HEK293T (cell line): ENCODE measurements at regions not wholly inside any gene's neighbourhood (a gene's known extent, or its start where the extent isn't known, plus 50 kb on each side); places are given as distances from the start of the nearest gene placed in this dataset.

Source experiments
- CTCF ChIA-PET: fragments of 350-600 bp; formaldehyde crosslinking; extraction: SDS; loops from one replicate; lab custom pipeline; 2021; ENCODE audit warnings: antibody characterized with exemption, inconsistent platforms; lab: Yijun Ruan, JAX
- POLR2A ChIA-PET: fragments of 350-600 bp; formaldehyde crosslinking; extraction: SDS; loops from one replicate; lab custom pipeline; 2020; ENCODE audit warnings: antibody characterized with exemption, inconsistent platforms; lab: Yijun Ruan, JAX
- DNase-seq: peaks from one replicate; pipeline ENCODE4 v3.0.0; 2012; ENCODE audit warnings: mixed read lengths; ENCODE audit errors: extremely low spot score
- ARNT ChIP-seq: fragments of 450-650 bp; IDR thresholded peaks from 2 replicates; pipeline ENCODE4 v1.6.1; 2017; ENCODE audit warnings: mild to moderate bottlenecking
- BHLHE40 ChIP-seq: fragments of 450-650 bp; IDR thresholded peaks from 2 replicates; pipeline ENCODE4 v1.6.1; 2016; ENCODE audit warnings: mild to moderate bottlenecking, moderate library complexity, borderline replicate concordance
- CTBP1 ChIP-seq: fragments of 450-650 bp; IDR thresholded peaks from 2 replicates; pipeline ENCODE4 v1.6.1; 2016; ENCODE audit warnings: borderline replicate concordance
- ELF4 ChIP-seq: fragments of 450-650 bp; IDR thresholded peaks from 2 replicates; pipeline ENCODE4 v1.6.1; 2017; ENCODE audit warnings: antibody characterized with exemption
- FOXA1 ChIP-seq: fragments of 450-650 bp; IDR thresholded peaks from 2 replicates; pipeline ENCODE4 v1.6.1; 2016; ENCODE audit warnings: mild to moderate bottlenecking
- FOXK2 ChIP-seq: fragments of 450-650 bp; IDR thresholded peaks from 2 replicates; pipeline ENCODE4 v1.6.1; 2016; ENCODE audit warnings: mild to moderate bottlenecking
- FOXM1 ChIP-seq: fragments of 450-650 bp; IDR thresholded peaks from 2 replicates; pipeline ENCODE4 v1.6.1; 2017; ENCODE audit warnings: mild to moderate bottlenecking, borderline replicate concordance
- HDGF ChIP-seq: fragments of 450-650 bp; IDR thresholded peaks from 2 replicates; pipeline ENCODE4 v1.6.1; 2017; ENCODE audit warnings: antibody characterized with exemption, borderline replicate concordance
- L3MBTL2 ChIP-seq: fragments of 450-650 bp; conservative IDR thresholded peaks from 2 replicates; pipeline ENCODE4 v1.6.1; 2016; ENCODE audit warnings: mild to moderate bottlenecking
- LEF1 ChIP-seq: fragments of 450-650 bp; IDR thresholded peaks from 2 replicates; pipeline ENCODE4 v1.6.1; 2017; ENCODE audit warnings: mild to moderate bottlenecking, borderline replicate concordance
- NFRKB ChIP-seq: fragments of 450-650 bp; IDR thresholded peaks from 2 replicates; pipeline ENCODE4 v1.6.1; 2016; ENCODE audit warnings: mild to moderate bottlenecking, moderate library complexity
- SP1 ChIP-seq: fragments of 450-650 bp; IDR thresholded peaks from 2 replicates; pipeline ENCODE4 v1.6.1; 2017
- SUZ12 ChIP-seq: fragments of 450-650 bp; IDR thresholded peaks from 2 replicates; pipeline ENCODE4 v1.6.1; 2016; ENCODE audit warnings: mild to moderate bottlenecking
- TARDBP ChIP-seq: fragments of 450-650 bp; IDR thresholded peaks from 2 replicates; pipeline ENCODE4 v1.6.1; 2016
- ZNF384 ChIP-seq: fragments of 450-650 bp; IDR thresholded peaks from 2 replicates; pipeline ENCODE4 v1.6.1; 2016
- TF ChIP-seq, protein P1 (sequence below): fragments of 450-650 bp; IDR thresholded peaks from 2 replicates; pipeline ENCODE4 v1.6.1; 2016

DNA sequence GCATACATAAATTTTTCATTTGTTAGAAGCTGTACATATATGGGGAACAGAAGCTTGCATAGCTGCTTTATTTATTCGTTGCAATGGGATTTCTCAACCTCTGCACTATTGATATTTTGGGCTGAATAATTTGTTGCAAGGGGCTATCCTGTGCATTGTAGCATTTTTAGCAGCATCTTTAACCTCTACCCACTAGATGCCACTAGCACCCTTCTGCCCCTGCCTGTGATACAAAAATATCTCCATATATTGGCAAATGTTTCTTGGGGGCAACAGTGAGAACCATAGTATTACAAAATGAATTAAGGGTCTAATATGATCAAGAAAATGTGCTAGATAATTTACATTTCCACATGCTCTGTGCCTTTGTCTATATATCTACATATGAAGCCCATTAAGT lies 1401.0 kb downstream of the CDH11 start:
- no peak for DNase-seq
- ChIA-PET POLR2A (no interaction called here), CTCF (no interaction called here)
- no peak for TF ChIP-seq TARDBP
- no peak for TF ChIP-seq HDGF
- TF ChIP-seq SUZ12 = no peak
- TF ChIP-seq FOXK2 = no peak
- TF ChIP-seq, protein P1, sequence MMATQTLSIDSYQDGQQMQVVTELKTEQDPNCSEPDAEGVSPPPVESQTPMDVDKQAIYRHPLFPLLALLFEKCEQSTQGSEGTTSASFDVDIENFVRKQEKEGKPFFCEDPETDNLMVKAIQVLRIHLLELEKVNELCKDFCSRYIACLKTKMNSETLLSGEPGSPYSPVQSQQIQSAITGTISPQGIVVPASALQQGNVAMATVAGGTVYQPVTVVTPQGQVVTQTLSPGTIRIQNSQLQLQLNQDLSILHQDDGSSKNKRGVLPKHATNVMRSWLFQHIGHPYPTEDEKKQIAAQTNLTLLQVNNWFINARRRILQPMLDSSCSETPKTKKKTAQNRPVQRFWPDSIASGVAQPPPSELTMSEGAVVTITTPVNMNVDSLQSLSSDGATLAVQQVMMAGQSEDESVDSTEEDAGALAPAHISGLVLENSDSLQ = no peak
- TF ChIP-seq LEF1 = no peak
- TF ChIP-seq FOXA1 = no peak
- no peak for TF ChIP-seq L3MBTL2
- TF ChIP-seq ELF4 = no peak
- TF ChIP-seq BHLHE40 = no peak

GRCh38 chr16:63719926-63720325 lies 1401.9 kb downstream of the CDH11 start:
- DNase-seq = no peak
- POLR2A ChIA-PET = no interaction called here
- no peak for TF ChIP-seq FOXK2
- TF ChIP-seq ELF4 = no peak
- TF ChIP-seq SP1 = no peak
- TF ChIP-seq FOXM1 = no peak
- TF ChIP-seq FOXA1 = no peak
- CTCF ChIA-PET = no interaction called here

- POLR2A ChIA-PET = no interaction called here
- DNase-seq = no peak
- no peak for TF ChIP-seq BHLHE40
- TF ChIP-seq HDGF = no peak
- no peak for TF ChIP-seq TARDBP
- no peak for TF ChIP-seq FOXA1
- TF ChIP-seq NFRKB = no peak
- no peak for TF ChIP-seq CTBP1
- TF ChIP-seq FOXM1 = no peak
- no peak for TF ChIP-seq SP1
- TF ChIP-seq L3MBTL2 = no peak
- TF ChIP-seq ZNF384 = no peak
- TF ChIP-seq LEF1 = no peak
- CTCF ChIA-PET = no interaction called here
Observed at GRCh38 chr16:63717806-63718205, 1404.1 kb downstream of the CDH11 start.

DNA sequence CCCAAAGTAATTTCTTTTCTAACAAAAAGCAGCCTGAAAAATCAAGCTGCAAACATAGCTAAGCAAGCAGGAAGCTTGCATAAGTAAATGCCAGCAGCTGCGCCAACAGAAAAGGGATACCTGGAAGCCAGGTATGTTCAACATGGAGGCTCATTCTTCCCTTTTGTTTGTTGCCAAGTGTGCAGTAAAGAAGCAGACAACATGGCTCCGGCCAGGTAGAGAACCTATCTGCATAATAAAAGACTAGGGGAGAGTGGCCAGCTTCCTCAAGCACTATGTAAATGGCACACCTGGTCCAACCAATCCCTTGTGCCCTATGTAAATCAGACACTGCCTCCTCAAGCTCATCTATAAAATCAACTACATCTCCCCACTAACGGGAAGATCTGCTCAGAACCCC lies 1407.0 kb downstream of the CDH11 start:
- ChIA-PET POLR2A (no interaction called here), CTCF (no interaction called here)
- no peak for DNase-seq
- TF ChIP-seq FOXK2 (no peak), L3MBTL2 (no peak), HDGF (no peak), BHLHE40 (no peak), LEF1 (no peak), SP1 (no peak), TARDBP (no peak), FOXA1 (no peak), ARNT (no peak), NFRKB (no peak), CTBP1 (no peak), FOXM1 (no peak), SUZ12 (no peak), ELF4 (no peak)
- TF ChIP-seq, protein P1 = no peak

DNA sequence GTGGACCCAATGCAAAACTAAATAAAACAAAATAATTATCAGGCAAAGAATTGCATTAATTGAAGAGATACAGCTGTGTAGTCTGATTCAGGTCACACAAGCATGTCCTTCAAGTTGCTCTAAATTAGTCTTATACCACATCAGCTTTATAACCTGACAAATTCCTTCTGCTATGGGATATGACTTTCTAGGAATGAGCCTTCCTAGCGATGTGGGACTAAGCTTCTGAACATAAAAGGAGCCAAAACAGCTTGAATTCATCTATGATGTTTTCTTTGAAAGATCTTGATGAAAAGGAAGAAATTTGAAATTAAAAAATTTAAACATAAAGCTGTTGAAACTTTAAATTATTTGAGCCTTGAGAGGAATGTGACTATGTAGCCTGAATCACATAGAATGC lies 1409.1 kb downstream of the CDH11 start:
- CTCF ChIA-PET = no interaction called here
- TF ChIP-seq ELF4 = no peak
- TF ChIP-seq TARDBP = no peak
- TF ChIP-seq ZNF384 = no peak
- no peak for TF ChIP-seq FOXA1
- TF ChIP-seq BHLHE40 = no peak
- no peak for TF ChIP-seq NFRKB
- no peak for TF ChIP-seq HDGF
- no peak for TF ChIP-seq FOXK2
- no peak for TF ChIP-seq SP1
- no peak for TF ChIP-seq L3MBTL2
- TF ChIP-seq, protein P1 = no peak
- no peak for TF ChIP-seq FOXM1
- TF ChIP-seq CTBP1 = no peak
- no peak for TF ChIP-seq SUZ12
- no peak for TF ChIP-seq LEF1
- TF ChIP-seq ARNT = no peak
- POLR2A ChIA-PET = no interaction called here
- no peak for DNase-seq

DNA sequence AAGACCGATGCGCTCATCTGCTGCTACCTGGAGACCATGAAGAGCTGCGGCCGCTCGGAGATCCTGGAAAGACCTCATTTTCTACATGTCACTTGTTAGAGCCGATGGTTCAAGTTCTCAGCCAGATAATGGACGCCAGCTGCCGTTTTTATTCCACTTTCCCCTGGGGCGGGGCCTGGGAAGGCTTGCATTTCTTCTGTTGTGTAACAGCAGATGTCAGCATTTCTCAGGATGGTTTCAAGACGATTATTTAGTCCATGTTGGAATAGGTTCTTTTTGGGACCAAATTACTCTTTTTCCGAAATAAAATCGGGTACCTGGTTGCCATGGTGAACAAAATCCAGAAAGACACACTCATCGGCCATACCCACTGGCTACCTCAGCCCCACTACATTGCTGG lies 1418.3 kb downstream of the CDH11 start:
- TF ChIP-seq FOXA1 = no peak
- no peak for TF ChIP-seq CTBP1
- TF ChIP-seq, protein P1 = no peak
- no peak for TF ChIP-seq FOXK2
- no peak for TF ChIP-seq L3MBTL2
- ChIA-PET CTCF (no interaction called here), POLR2A (no interaction called here)
- no peak for DNase-seq
